ENCODE measurements at regions not wholly inside any gene's neighbourhood (a gene's known extent, or its start where the extent isn't known, plus 50 kb on each side); places are given as distances from the start of the nearest gene placed in this dataset.

GRCh38 chr6:19771753-19772336 lies 65.3 kb upstream of the ID4 start:
- Histone ChIP-seq H3K4me1 (replicated peaks in 1 of 2) (no peaks in the 10 kb centered on the region), H3K27ac (no peak overlapping the region), H3K4me3 (no peak overlapping the region)
- 21 to 100% (median 80%) methylated on average over 1 to 5 of the region's 5 CpGs for WGBS, 10 experiments
- in situ Hi-C loops (cut with MboI; ENCODE audit: low pct_unique_long_range_greater_than_20kb in 2 of 9, low sequenced_read_pairs in 9 of 9, unreplicated experiment in 9 of 9): no loop called here
- no peak for ATAC-seq (replicated peaks in 6 of 8)

DNA sequence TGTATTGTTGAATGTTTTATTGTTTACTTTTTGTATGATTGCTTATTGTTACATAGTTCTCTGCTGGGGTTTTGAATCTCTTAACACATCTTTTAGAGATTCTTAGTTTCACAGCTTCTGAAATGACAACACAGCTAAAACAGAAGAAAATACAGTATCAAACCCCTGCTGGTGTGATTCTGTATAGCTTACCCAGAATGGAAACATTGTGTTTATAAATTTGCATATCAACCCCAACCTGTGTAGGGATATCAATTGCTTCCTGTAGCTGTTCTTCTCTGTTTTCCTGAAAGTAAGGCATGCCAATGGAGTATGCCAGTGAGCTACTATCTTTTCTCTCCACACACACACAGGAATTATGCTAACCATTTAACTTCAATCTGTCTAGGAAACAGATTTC lies 64.3 kb upstream of the ID4 start:
- Histone ChIP-seq H3K4me3 (no peak overlapping the region), H3K27ac (no peak overlapping the region), H3K4me1 (replicated peaks in 1 of 2) (no peaks in the 10 kb centered on the region)
- in situ Hi-C loops (cut with MboI; ENCODE audit: low pct_unique_long_range_greater_than_20kb in 2 of 9, low sequenced_read_pairs in 9 of 9, unreplicated experiment in 9 of 9): no loop called here
- no peak for ATAC-seq (replicated peaks in 6 of 8)

DNA sequence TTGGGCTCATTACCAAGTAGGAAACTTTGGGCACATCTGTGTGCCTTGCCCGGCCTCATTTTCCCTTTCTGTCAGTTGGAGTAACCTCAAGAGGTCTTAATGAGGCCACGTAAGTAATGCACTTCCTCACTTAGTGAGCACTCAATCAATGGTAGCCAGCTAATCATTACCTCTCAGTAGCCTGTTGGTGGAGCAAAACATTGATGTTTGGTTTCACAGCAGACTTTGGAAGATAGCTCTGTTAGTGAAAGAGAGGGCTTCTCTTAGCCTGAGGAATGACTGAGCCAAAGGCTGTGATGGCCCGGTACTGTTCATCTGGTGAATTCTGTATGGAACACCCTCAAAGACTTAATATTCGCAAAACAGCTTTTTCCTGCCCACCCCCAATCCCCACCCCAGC lies 55.9 kb upstream of the ID4 start:
- in situ Hi-C loops (cut with MboI; ENCODE audit: low pct_unique_long_range_greater_than_20kb in 2 of 9, low sequenced_read_pairs in 9 of 9, unreplicated experiment in 9 of 9): no loop called here
- no peak for ATAC-seq (replicated peaks in 6 of 8)
- 0 to 100% (median 67%) methylated on average over 1 to 4 of the region's 4 CpGs; no CpG with 5 or more reads in 2 of the 10 experiments for WGBS, 10 experiments
- H3K4me1 ChIP-seq (replicated peaks in 1 of 2): no peaks in the 10 kb centered on the region
- no peak overlapping the region for H3K27ac ChIP-seq
- no peak overlapping the region for H3K4me3 ChIP-seq

- Histone ChIP-seq H3K4me3 (no peak overlapping the region), H3K27ac (no peak overlapping the region), H3K4me1 (replicated peaks in 1 of 2) (no peaks in the 10 kb centered on the region)
- no peak for ATAC-seq (replicated peaks in 6 of 8)
- in situ Hi-C loops (cut with MboI; ENCODE audit: low pct_unique_long_range_greater_than_20kb in 2 of 9, low sequenced_read_pairs in 9 of 9, unreplicated experiment in 9 of 9): no loop called here
- WGBS, 10 experiments: 50 to 100% (median 84%) methylated on average over 1 to 3 of the region's 3 CpGs; no CpG with 5 or more reads in 2 of the 10 experiments
Measured at GRCh38 chr6:19782588-19782987, 54.6 kb upstream of the ID4 start.

Measured in motor neuron (in vitro differentiated cells).